ENCODE measurements at regions not wholly inside any gene's neighbourhood (a gene's known extent, or its start where the extent isn't known, plus 50 kb on each side); places are given as distances from the start of the nearest gene placed in this dataset.

DNA sequence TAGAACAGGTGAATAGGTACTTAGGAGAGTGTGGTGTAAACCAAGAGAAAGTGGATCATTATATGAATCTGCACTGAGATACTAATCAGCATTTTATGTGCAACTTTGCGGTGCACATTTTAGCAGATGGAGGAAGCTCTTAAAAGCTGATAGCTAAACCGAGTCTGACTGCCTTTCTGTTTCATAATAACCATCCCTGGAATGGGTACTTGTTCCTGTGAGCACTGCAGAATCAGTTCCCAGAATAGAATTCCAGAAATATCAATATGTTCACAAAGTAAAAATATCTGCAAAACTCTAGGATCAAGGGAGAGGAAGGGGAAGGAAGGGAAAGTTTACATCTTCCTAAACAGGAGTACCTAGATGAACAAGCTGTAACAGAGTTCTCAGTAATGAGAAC, 432.2 kb upstream of the HNRNPA3 start:
- no peak for DNase-seq (ENCODE audit: low spot score)
- CTCF ChIA-PET: no interaction called here
- POLR2A ChIA-PET (ENCODE audit: low non-redundant PET): no interaction called here
- no peak overlapping the region for H3K27ac ChIP-seq
- TF ChIP-seq, protein P1, sequence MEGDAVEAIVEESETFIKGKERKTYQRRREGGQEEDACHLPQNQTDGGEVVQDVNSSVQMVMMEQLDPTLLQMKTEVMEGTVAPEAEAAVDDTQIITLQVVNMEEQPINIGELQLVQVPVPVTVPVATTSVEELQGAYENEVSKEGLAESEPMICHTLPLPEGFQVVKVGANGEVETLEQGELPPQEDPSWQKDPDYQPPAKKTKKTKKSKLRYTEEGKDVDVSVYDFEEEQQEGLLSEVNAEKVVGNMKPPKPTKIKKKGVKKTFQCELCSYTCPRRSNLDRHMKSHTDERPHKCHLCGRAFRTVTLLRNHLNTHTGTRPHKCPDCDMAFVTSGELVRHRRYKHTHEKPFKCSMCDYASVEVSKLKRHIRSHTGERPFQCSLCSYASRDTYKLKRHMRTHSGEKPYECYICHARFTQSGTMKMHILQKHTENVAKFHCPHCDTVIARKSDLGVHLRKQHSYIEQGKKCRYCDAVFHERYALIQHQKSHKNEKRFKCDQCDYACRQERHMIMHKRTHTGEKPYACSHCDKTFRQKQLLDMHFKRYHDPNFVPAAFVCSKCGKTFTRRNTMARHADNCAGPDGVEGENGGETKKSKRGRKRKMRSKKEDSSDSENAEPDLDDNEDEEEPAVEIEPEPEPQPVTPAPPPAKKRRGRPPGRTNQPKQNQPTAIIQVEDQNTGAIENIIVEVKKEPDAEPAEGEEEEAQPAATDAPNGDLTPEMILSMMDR (conservative IDR thresholded peaks at IDR 0.05; ENCODE audit: low read depth): no peak

DNA sequence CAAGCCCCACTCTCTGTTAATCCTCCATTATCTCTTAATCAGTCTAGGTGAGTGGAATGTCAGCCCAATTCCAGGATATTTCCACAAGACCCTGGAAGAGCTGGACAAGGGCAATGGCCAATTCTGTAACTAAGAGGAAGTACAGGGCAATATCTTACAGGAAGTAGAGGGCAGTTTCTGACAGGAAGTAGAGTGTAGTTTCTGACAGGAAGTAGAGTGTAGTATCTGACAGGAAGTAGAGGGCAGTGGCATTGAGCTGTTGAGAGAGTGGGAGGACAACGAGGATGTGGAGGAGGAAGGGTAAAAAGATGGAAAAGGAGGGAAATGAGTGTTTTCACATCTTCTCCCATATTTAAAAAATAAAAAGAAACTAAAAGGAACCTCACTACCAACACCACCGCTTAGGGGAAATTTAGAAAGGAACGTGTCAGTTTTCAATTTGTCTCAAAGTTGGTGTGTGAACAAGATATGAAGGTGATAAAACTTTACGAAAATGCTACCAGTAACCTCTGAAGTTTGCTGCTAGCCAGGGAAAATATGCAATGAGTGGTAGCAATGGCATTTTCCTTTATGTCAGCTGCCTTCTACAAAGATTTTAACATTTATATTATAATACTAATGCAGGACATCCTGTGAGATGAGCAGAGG, 430.9 kb upstream of the HNRNPA3 start:
- DNase-seq (ENCODE audit: low spot score): no peak
- TF ChIP-seq, protein P1 (conservative IDR thresholded peaks at IDR 0.05; ENCODE audit: low read depth): no peak
- ChIA-PET POLR2A (ENCODE audit: low non-redundant PET) (no interaction called here), CTCF (interaction anchor here (0.7 kb wide), 1 partner anchor 8 kb away, joined by 3 read pairs; no protein-coding TSS in a partner anchor)
- H3K27ac ChIP-seq: no peak overlapping the region

DNA sequence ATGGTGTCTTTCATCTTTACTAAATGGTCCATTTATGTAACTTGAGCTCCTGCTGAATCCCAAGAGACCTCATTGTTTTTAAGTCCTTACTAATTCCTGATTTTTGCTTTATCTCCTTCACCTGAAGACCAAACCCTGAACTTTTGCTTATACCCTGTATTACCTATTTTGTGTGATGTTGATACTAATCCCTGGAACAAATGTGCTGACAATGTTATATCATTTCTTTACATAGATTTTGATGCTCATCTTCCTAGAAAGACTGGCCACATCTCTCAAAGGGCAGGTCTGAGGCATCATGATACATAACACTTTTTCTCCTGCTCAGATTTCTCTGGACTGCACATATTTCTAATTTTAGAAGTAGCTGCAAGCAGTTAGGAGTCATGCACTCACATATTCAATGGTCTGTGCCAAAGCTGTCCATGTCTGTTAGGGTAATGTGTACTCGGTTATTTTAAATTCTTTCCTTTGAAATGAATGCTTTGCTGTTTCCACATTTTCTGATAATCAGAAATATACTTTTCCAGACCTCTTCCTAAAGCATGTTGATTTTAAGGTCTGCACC, 427.9 kb upstream of the HNRNPA3 start:
- TF ChIP-seq, protein P1 (conservative IDR thresholded peaks at IDR 0.05; ENCODE audit: low read depth): no peak
- DNase-seq (ENCODE audit: low spot score): no peak
- ChIA-PET CTCF (no interaction called here), POLR2A (ENCODE audit: low non-redundant PET) (no interaction called here)
- H3K27ac ChIP-seq: no peak overlapping the region

DNA sequence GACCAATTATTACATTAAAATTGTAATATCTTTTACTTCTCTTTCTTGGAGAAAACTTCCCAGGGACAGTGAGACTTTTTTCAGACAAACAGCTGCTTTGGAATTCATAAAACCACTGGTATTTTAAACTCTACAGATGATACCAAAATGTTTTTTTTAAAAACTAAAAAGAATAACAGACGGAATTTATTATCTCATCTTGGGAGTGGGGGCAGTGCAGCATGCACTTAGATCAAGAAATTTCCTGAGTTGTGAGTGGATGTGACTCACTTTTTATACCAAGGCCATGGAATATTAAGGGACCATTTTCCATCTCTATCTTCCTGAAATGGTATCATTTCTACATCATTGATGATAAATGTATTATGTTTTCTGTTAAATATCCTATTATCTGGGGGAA, 422.8 kb upstream of the HNRNPA3 start:
- TF ChIP-seq, protein P1 (conservative IDR thresholded peaks at IDR 0.05; ENCODE audit: low read depth): no peak
- no peak overlapping the region for H3K27ac ChIP-seq
- ChIA-PET POLR2A (ENCODE audit: low non-redundant PET) (no interaction called here), CTCF (no interaction called here)
- DNase-seq (ENCODE audit: low spot score): no peak

DNA sequence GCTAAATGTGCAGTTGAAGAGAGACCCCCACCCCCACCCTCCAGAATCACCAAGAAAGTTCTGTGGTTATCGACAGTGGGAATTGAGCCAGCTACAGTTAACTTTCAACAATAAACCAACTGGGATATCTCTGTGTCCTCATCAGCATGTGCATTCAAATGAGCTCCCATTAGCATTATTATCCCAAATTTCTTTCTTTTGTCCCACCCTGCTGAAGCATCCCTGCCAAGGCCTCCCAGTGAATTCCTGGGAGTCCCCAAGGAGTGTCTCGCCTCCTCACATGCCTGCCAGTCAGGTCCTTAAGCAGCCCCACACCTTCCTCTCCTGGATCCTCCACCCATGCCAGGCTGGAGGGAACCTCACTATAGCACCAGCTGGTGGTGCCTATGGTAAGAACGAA, 422.1 kb upstream of the HNRNPA3 start:
- ChIA-PET CTCF (interaction anchor here (0.6 to 0.7 kb wide), 2 partner anchors 24 to 340 kb away, joined by 3 to 6 read pairs; no protein-coding TSS in a partner anchor), POLR2A (ENCODE audit: low non-redundant PET) (no interaction called here)
- no peak for DNase-seq (ENCODE audit: low spot score)
- TF ChIP-seq, protein P1 (conservative IDR thresholded peaks at IDR 0.05; ENCODE audit: low read depth): no peak
- H3K27ac ChIP-seq: no peak overlapping the region

DNA sequence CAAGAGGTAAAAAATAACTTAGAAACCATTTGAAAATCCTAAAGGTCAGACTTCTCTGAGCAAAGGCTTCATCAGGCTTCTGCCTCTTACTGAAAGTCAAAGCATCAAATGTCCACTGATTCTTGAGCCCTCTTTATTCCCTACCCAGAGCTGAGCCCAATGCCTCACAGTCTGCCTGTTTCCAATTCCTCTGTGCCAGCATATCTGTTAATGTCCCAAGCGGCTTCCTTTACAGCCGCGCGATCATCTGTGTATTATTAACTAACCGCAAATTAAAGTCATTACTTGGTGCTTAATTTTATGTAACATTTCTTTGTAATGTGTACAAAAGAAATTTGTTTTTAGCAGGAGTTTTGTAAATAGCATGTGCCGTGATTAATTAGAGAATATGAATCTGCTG, 418.8 kb upstream of the HNRNPA3 start:
- ChIA-PET CTCF (no interaction called here), POLR2A (ENCODE audit: low non-redundant PET) (no interaction called here)
- no peak for DNase-seq (ENCODE audit: low spot score)
- H3K27ac ChIP-seq: no peak overlapping the region
- TF ChIP-seq, protein P1 (conservative IDR thresholded peaks at IDR 0.05; ENCODE audit: low read depth): no peak

Measured in RWPE1 (cell line).